H1 (cell line): ENCODE measurements at regions not wholly inside any gene's neighbourhood (a gene's known extent, or its start where the extent isn't known, plus 50 kb on each side); places are given as distances from the start of the nearest gene placed in this dataset.

Experiments
- POLR2AphosphoS5 ChIP-seq: IDR thresholded peaks from 2 replicates; pipeline ENCODE4 v1.6.1; 2011; ENCODE audit warnings: low read depth, low read length
- TBP ChIP-seq: IDR thresholded peaks from 2 replicates; pipeline ENCODE4 v1.6.1; 2011; ENCODE audit warnings: low read depth, low read length, improper control_type of control experiment
- TCF12 ChIP-seq: IDR thresholded peaks from 2 replicates; pipeline ENCODE4 v1.6.1; 2011; ENCODE audit warnings: low read depth, mild to moderate bottlenecking, low read length

DNA sequence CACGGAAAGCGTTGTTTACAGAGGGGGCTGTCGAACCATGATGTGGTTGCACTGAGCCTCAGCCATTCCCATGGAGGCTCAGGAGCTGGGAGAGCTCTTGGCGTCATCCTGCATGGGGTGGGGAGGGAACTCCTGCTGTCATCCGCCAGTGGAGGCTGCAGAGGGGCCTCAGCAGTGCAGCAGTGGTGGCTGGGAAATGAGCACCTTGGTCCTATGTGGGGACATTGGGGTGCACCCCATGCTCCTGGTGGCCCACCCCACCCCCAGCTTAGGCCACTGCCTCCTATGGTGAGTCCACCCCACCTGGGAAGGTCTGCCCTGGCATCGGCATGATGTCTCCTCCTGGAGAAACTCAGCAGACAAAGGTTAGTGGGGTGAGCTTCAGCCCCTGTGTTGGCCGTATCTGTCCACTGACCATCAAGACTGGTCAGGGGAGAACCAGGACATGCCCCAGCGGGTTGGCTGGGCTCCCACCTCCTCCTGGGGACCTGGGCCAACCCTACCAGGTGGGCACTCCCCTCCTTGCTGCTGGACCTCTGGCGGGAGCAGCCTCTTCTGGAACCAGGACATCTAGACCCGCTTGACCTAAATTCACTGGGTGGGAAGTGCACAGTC, 67.8 kb upstream of the HDAC4 start (continued):
- TF ChIP-seq TCF12 (no peak), TBP (no peak), POLR2AphosphoS5 (no peak)
- TF ChIP-seq, all 59 proteins: peak for 0
